ENCODE measurements at regions not wholly inside any gene's neighbourhood (a gene's known extent, or its start where the extent isn't known, plus 50 kb on each side); places are given as distances from the start of the nearest gene placed in this dataset.

DNA sequence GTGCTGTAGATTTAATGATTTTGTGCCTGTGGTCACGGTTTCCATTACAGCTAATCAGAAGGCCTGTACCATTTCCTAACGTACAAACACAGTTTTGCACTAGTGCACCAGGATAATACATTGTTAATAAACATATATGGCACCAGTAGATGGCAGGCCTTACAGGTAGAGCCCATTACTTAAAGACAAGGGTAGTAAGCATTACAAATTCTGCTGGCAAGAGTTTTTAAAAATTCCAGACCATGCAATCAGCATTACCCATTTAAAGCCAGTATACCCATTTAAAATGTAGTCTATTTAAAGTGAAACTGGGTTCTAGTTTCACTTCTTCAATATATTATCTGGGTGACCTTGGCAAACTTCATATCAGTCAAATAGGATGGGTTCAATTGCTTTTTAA lies 224.2 kb downstream of the NUP35 start:
- no peak for DNase-seq (ENCODE audit: unreplicated experiment)
- H3K36me3 Mint-ChIP-seq (ENCODE audit: insufficient read depth, unreplicated experiment): no peaks in the 10 kb centered on the region
- intact Hi-C loops (cut with micrococcal nuclease): no loop called here
- no peaks in the 10 kb centered on the region for H3K4me1 Mint-ChIP-seq (ENCODE audit: insufficient read depth, unreplicated experiment)
- BruUV-seq (replicated peaks): no TSS peak
- TF ChIP-seq, protein P1, sequence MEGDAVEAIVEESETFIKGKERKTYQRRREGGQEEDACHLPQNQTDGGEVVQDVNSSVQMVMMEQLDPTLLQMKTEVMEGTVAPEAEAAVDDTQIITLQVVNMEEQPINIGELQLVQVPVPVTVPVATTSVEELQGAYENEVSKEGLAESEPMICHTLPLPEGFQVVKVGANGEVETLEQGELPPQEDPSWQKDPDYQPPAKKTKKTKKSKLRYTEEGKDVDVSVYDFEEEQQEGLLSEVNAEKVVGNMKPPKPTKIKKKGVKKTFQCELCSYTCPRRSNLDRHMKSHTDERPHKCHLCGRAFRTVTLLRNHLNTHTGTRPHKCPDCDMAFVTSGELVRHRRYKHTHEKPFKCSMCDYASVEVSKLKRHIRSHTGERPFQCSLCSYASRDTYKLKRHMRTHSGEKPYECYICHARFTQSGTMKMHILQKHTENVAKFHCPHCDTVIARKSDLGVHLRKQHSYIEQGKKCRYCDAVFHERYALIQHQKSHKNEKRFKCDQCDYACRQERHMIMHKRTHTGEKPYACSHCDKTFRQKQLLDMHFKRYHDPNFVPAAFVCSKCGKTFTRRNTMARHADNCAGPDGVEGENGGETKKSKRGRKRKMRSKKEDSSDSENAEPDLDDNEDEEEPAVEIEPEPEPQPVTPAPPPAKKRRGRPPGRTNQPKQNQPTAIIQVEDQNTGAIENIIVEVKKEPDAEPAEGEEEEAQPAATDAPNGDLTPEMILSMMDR (IDR thresholded peaks at IDR 0.05; ENCODE audit: unreplicated experiment): no peak
- H3K27me3 Mint-ChIP-seq (ENCODE audit: insufficient read depth, unreplicated experiment): no peaks in the 10 kb centered on the region
- CTCF ChIA-PET: interaction anchor here (0.6 to 2.6 kb wide), 10 partner anchors 11 to 1682 kb away, joined by 3 to 18 read pairs (median 4); no protein-coding TSS in a partner anchor
- H3K9me3 Mint-ChIP-seq (ENCODE audit: unreplicated experiment): no peaks in the 10 kb centered on the region
- H3K4me3 Mint-ChIP-seq (ENCODE audit: unreplicated experiment): no peak overlapping the region
- H3K27ac Mint-ChIP-seq (ENCODE audit: low read depth, unreplicated experiment): no peak overlapping the region
- POLR2A ChIA-PET: no interaction called here

DNA sequence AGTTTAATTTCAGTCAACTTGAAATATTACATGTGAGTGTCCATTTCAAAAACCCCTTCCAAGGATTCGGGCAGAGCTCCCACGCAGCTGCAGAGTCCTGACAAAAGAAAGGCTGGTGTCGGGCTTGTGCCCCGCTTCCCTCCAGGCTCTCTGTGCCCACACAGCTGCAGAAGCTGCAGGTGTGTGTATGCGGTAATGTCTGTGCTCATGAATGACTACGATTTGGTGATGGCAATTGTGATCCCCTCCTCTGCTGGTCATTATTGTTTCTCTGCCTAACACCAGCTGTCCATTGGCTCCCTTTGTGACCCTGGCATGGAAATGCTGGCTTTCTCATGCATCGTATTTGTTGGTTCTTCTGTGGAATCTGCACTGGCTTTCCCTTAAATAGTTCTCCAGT lies 224.8 kb downstream of the NUP35 start:
- Mint-ChIP-seq H3K36me3 (ENCODE audit: insufficient read depth, unreplicated experiment) (no peaks in the 10 kb centered on the region), H3K4me3 (ENCODE audit: unreplicated experiment) (no peak overlapping the region), H3K4me1 (ENCODE audit: insufficient read depth, unreplicated experiment) (no peaks in the 10 kb centered on the region), H3K9me3 (ENCODE audit: unreplicated experiment) (no peaks in the 10 kb centered on the region), H3K27me3 (ENCODE audit: insufficient read depth, unreplicated experiment) (no peaks in the 10 kb centered on the region), H3K27ac (ENCODE audit: low read depth, unreplicated experiment) (no peak overlapping the region)
- POLR2A ChIA-PET: no interaction called here
- TF ChIP-seq, protein P1 (IDR thresholded peaks at IDR 0.05; ENCODE audit: unreplicated experiment): no peak
- CTCF ChIA-PET: interaction anchor here (0.6 to 1.4 kb wide), 6 partner anchors 11 to 1682 kb away, joined by 3 to 8 read pairs (median 3); no protein-coding TSS in a partner anchor
- BruUV-seq (replicated peaks): no TSS peak
- DNase-seq (ENCODE audit: unreplicated experiment): no peak
- intact Hi-C loops (cut with micrococcal nuclease): no loop called here

DNA sequence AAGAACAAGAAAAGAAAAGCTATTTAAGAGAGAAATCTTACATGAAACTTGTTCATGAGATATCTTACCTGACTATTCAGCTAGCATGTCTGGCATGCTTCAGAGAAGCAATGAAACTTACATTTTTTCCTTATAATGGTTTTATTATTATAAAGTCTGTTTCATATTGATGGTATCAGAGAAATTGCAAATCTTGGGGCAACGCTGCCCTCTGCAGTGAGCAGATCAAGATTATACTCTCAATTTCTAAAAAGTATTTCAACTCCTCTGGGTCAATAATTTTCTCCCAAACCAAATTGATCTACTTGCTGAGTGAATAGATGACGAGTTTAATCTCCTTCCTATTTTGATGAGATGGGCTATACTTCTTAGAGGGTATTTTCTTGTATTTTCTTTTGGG lies 235.6 kb downstream of the NUP35 start:
- no peak overlapping the region for H3K27ac Mint-ChIP-seq (ENCODE audit: low read depth, unreplicated experiment)
- POLR2A ChIA-PET: interaction anchor here (1.7 kb wide), 1 partner anchor 115 kb away, joined by 4 read pairs; no protein-coding TSS in a partner anchor
- H3K36me3 Mint-ChIP-seq (ENCODE audit: insufficient read depth, unreplicated experiment): no peaks in the 10 kb centered on the region
- no peaks in the 10 kb centered on the region for H3K9me3 Mint-ChIP-seq (ENCODE audit: unreplicated experiment)
- H3K4me3 Mint-ChIP-seq (ENCODE audit: unreplicated experiment): no peak overlapping the region
- BruUV-seq (replicated peaks): no TSS peak
- H3K4me1 Mint-ChIP-seq (ENCODE audit: insufficient read depth, unreplicated experiment): no peaks in the 10 kb centered on the region
- DNase-seq (ENCODE audit: unreplicated experiment): peak; percentile 35
- CTCF ChIA-PET: interaction anchor here (0.6 to 8.2 kb wide), 15 partner anchors 9 to 1228 kb away, joined by 3 to 208 read pairs (median 3); no protein-coding TSS in a partner anchor
- TF ChIP-seq, protein P1 (IDR thresholded peaks at IDR 0.05; ENCODE audit: unreplicated experiment): peak; percentile 33
- intact Hi-C loops (cut with micrococcal nuclease): loop anchor here (1.0 to 10.0 kb wide), 3 partner anchors 111 to 595 kb away; no protein-coding TSS in a partner anchor
- no peaks in the 10 kb centered on the region for H3K27me3 Mint-ChIP-seq (ENCODE audit: insufficient read depth, unreplicated experiment)

DNA sequence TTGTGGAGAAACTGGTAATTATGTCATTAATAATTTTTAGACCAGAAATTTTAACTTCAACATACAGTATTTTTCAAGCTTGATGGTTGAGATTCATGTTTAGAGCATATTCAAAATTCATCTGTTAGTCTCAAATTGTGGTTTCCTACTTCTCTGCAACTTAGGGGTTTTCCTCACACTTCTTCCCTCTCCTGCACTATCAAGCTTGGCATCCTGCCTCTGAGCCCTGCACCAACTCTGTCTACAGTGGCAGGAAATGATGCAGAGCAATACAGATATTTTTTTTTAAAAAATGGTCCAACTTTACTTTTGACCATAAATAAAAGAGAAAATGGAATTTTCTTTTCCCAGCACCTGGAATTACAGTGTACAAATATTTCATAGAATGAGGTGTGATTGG lies 247.3 kb downstream of the NUP35 start:
- no TSS peak for BruUV-seq (replicated peaks)
- no peaks in the 10 kb centered on the region for H3K36me3 Mint-ChIP-seq (ENCODE audit: insufficient read depth, unreplicated experiment)
- H3K27me3 Mint-ChIP-seq (ENCODE audit: insufficient read depth, unreplicated experiment): no peaks in the 10 kb centered on the region
- peak; percentile 4 for DNase-seq (ENCODE audit: unreplicated experiment)
- no peak overlapping the region for H3K4me3 Mint-ChIP-seq (ENCODE audit: unreplicated experiment)
- ChIA-PET POLR2A (no interaction called here), CTCF (interaction anchor here (0.7 kb wide), 1 partner anchor 26 kb away, joined by 5 read pairs; no protein-coding TSS in a partner anchor)
- H3K9me3 Mint-ChIP-seq (ENCODE audit: unreplicated experiment): no peaks in the 10 kb centered on the region
- TF ChIP-seq, protein P1 (IDR thresholded peaks at IDR 0.05; ENCODE audit: unreplicated experiment): no peak
- no peak overlapping the region for H3K27ac Mint-ChIP-seq (ENCODE audit: low read depth, unreplicated experiment)
- intact Hi-C loops (cut with micrococcal nuclease): no loop called here
- H3K4me1 Mint-ChIP-seq (ENCODE audit: insufficient read depth, unreplicated experiment): no peaks in the 10 kb centered on the region

All from MCF 10A (cell line).